AG04450 (cell line): ENCODE measurements at regions not wholly inside any gene's neighbourhood (a gene's known extent, or its start where the extent isn't known, plus 50 kb on each side); places are given as distances from the start of the nearest gene placed in this dataset.

Source experiments
- CTCF ChIA-PET: fragments of 300-600, 350-600 bp; formaldehyde crosslinking; extraction: SDS; loops from one replicate; lab custom pipeline; 2022; ENCODE audit warnings: antibody characterized with exemption, inconsistent platforms; lab: Charles Lee
- POLR2A ChIA-PET: fragments of 350-600 bp; formaldehyde crosslinking; extraction: SDS; loops from one replicate; lab custom pipeline; 2021; ENCODE audit warnings: antibody characterized with exemption, inconsistent platforms; lab: Yijun Ruan, JAX
- DNase-seq: peaks from one replicate; pipeline ENCODE4 v3.0.0-alpha.2; 2011; ENCODE audit warnings: low read depth, low spot score
- H3K27ac ChIP-seq: one replicate; pipeline ENCODE4 v1.5.1; 2012; ENCODE audit warnings: low read depth, low read length, control low read depth
- H3K27me3 ChIP-seq: one replicate; pipeline ENCODE4 v1.6.0; 2012; ENCODE audit warnings: low read length; ENCODE audit not compliant: control insufficient read depth, insufficient read depth
- H3K4me3 ChIP-seq: 2 replicates; pipeline ENCODE4 v1.5.1; 2011; ENCODE audit warnings: mild to moderate bottlenecking, low read depth, low read length, control low read depth
- H3K9me3 ChIP-seq: 2 replicates; pipeline ENCODE4 v1.5.1; 2012; ENCODE audit warnings: low read length; ENCODE audit not compliant: control insufficient read depth, insufficient read depth
- TF ChIP-seq, protein P1 (sequence below): IDR thresholded peaks from 2 replicates; pipeline ENCODE4 v1.5.1; 2011; ENCODE audit warnings: low read depth, low read length, control low read depth, inconsistent platforms

DNA sequence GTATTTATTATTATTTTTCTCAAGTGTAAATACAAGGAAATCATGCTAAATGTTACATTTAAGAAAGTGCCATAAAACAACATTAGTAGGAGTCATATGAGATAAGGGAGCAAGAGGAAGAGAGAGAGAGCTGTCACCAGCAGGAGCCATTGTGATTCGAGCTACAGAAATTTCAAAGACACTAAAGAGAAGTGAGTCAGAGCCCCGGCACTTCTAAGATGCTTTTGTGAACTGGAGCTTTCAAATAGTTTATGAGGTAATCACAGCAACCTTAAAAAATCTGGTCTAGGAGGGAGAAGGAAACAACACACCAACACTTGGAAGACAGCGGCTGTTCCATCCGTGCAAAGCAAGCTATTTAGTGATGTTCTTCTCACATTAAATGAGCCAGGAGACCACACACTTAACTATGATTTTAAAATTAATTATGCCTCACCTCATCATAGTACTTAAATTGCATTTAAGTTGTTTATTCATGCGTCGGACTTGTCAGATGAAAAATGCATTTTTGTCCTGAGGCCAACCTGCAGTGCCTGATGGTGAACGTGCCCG, 382.7 kb upstream of the SALL3 start:
- Histone ChIP-seq H3K27me3 (no peaks in the 10 kb centered on the region), H3K9me3 (peaks cover 45% of the 10 kb centered on the region), H3K27ac (no peak overlapping the region), H3K4me3 (no peak overlapping the region)
- ChIA-PET POLR2A (no interaction called here), CTCF (no interaction called here)
- TF ChIP-seq, protein P1, sequence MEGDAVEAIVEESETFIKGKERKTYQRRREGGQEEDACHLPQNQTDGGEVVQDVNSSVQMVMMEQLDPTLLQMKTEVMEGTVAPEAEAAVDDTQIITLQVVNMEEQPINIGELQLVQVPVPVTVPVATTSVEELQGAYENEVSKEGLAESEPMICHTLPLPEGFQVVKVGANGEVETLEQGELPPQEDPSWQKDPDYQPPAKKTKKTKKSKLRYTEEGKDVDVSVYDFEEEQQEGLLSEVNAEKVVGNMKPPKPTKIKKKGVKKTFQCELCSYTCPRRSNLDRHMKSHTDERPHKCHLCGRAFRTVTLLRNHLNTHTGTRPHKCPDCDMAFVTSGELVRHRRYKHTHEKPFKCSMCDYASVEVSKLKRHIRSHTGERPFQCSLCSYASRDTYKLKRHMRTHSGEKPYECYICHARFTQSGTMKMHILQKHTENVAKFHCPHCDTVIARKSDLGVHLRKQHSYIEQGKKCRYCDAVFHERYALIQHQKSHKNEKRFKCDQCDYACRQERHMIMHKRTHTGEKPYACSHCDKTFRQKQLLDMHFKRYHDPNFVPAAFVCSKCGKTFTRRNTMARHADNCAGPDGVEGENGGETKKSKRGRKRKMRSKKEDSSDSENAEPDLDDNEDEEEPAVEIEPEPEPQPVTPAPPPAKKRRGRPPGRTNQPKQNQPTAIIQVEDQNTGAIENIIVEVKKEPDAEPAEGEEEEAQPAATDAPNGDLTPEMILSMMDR, result no peak
- no peak for DNase-seq

- POLR2A ChIA-PET, result no interaction called here
- no peak overlapping the region for H3K27ac ChIP-seq
These were observed 378.3 kb upstream of the SALL3 start for GRCh38 chr18:78601349-78601748.

GRCh38 chr18:78601923-78602322, 377.7 kb upstream of the SALL3 start:
- TF ChIP-seq, protein P1, result no peak
- DNase-seq, result no peak
- CTCF ChIA-PET, result no interaction called here

More at GRCh38 chr18:78601349-78601748, 378.3 kb upstream of the SALL3 start:
- Histone ChIP-seq H3K27me3 (no peaks in the 10 kb centered on the region), H3K9me3 (peaks cover 63% of the 10 kb centered on the region), H3K4me3 (no peak overlapping the region)
- no peak for DNase-seq
- CTCF ChIA-PET, result no interaction called here
- TF ChIP-seq, protein P1, result no peak

GRCh38 chr18:78602430-78602829, 377.2 kb upstream of the SALL3 start:
- CTCF ChIA-PET, result no interaction called here
- TF ChIP-seq, protein P1, result no peak
- H3K4me3 ChIP-seq, result no peak overlapping the region
- H3K9me3 ChIP-seq, result peaks cover 71% of the 10 kb centered on the region
- POLR2A ChIA-PET, result no interaction called here
- no peak for DNase-seq
- no peaks in the 10 kb centered on the region for H3K27me3 ChIP-seq
- H3K27ac ChIP-seq, result no peak overlapping the region

More at GRCh38 chr18:78601923-78602322, 377.7 kb upstream of the SALL3 start:
- Histone ChIP-seq H3K4me3 (no peak overlapping the region), H3K27me3 (no peaks in the 10 kb centered on the region), H3K9me3 (peaks cover 69% of the 10 kb centered on the region), H3K27ac (no peak overlapping the region)
- POLR2A ChIA-PET, result no interaction called here

DNA sequence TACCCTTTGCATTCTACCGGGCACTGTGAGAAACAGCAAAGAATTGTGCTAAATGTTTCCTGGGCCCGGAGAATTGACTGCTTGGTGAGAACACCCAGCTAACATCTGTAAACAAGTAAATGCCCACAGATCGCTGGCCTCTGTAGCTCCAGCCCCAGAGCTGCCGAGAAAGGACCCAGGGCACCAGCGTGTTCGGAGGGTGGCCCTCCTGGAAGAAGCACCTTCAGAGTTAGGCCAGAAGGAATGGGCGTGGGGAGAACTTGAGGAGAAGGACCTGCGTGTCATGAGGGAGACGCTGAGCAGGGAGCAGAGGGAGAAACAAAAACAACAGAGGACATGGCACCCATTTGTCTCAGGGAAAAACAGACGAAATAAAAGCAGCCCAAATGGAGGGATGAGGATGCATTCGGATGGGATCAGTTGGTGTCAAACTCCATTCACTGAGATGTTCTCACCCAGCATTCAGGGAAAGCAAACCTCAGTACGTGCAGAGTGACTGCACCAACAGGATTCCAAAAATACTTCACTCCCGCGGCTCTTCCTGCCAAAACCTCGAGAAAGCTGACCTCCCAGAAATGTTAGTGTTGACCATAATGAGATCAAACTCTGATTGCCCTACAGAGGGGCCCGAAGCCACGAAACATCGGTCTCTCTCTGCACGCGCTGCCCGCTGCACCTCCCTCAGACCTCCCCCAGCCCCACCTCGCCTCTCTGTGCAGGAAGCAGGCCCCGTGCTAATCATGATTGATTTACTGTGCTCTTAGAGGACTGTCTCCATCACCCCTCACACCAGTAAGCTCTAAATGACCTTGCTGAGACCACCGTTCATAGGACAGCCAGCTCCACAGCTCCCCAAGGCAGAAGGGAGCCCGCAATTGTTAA, 376.3 kb upstream of the SALL3 start:
- CTCF ChIA-PET, result no interaction called here
- H3K9me3 ChIP-seq, result peaks cover 78% of the 10 kb centered on the region
- DNase-seq, result no peak

More for the DNA sequence above, 376.3 kb upstream of the SALL3 start:
- TF ChIP-seq, protein P1, result no peak
- POLR2A ChIA-PET, result no interaction called here
- Histone ChIP-seq H3K27me3 (no peaks in the 10 kb centered on the region), H3K27ac (no peak overlapping the region), H3K4me3 (no peak overlapping the region)
